ENCODE measurements at regions not wholly inside any gene's neighbourhood (a gene's known extent, or its start where the extent isn't known, plus 50 kb on each side); places are given as distances from the start of the nearest gene placed in this dataset.

DNA sequence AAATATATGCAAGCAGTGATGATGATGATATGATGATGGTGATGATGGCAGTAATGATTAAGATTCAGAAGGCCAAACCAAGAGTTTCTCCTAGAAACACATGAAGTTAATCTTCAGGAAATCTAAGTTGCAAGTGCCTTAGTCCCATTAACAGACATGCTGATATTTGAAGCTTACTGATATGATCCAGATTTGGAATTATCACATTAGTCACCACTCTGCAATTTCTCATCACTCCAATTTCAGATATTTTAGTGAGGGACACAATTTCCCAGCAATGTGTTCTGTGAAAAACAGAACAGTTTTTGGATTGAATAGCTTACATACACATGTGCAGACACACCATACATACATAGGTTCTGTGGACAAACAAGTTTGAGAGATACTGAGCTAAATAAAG is 411.4 kb upstream of the FAT3 start:
- DNase-seq (ENCODE audit: low read depth): no peak

GRCh38 chr11:91810871-91811270 is 413.7 kb upstream of the FAT3 start:
- DNase-seq (ENCODE audit: low read depth): no peak

- no peak for DNase-seq (ENCODE audit: low read depth)
Observed at GRCh38 chr11:91805293-91805692, 419.3 kb upstream of the FAT3 start.

GRCh38 chr11:91804042-91804441 is 420.6 kb upstream of the FAT3 start:
- DNase-seq (ENCODE audit: low read depth): no peak

DNA sequence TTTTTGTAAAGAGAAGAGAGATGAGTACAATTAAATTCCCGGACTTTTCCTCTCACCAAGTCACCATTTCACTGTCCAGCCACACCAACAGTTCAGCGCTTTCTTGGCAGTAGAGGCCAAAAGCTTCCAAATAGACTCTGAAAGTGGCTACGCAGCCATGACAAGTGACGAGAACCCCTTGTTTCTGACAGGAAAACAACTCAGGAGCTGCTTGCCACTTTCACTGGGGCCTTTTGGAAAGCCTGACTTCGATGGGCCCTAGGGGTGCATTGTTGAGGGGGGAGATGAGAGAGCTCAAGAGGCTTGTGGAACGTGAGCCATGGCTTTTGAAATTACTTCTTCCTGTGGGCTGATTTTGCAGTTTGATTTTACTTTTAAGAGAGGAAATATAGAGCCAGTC is 422.1 kb upstream of the FAT3 start:
- no peak for DNase-seq (ENCODE audit: low read depth)

DNA sequence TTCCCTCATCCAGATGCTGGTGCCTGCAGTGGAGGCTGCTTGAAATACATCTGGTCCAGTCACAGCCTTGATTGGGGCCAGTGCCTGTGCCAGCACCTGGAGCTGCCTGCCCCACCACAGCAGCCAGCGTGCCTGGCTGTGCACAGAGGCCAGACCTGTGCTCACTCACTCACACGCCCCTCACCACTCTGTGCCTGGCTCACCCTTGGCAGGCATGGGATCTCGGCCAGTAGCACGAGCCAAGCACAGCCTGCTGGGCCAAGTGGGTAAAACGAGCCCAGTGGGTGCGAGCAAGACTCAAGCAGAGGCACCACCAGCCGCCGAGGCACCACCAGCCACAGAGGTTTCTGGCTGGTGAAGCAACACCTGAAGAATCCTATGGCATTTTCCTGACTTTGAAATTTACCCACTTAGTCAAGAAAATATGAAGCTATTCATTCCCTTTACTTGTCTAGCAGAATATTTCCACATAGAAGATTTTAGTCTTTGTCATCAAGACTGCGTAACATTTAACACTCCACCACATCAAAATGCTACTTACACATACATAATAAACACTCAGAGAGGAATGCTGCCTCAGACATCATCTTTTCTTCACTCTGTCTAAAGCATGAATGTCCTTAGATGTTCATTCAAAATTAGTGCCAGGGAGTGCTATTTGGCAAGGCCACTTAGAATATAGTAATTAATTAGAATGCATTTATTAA is 424.3 kb upstream of the FAT3 start:
- no peak for DNase-seq (ENCODE audit: low read depth)

- DNase-seq (ENCODE audit: low read depth): no peak
Observed at GRCh38 chr11:91798240-91798639, 426.4 kb upstream of the FAT3 start.

- DNase-seq (ENCODE audit: low read depth): no peak
Observed at GRCh38 chr11:91796999-91797398, 427.6 kb upstream of the FAT3 start.

DNA sequence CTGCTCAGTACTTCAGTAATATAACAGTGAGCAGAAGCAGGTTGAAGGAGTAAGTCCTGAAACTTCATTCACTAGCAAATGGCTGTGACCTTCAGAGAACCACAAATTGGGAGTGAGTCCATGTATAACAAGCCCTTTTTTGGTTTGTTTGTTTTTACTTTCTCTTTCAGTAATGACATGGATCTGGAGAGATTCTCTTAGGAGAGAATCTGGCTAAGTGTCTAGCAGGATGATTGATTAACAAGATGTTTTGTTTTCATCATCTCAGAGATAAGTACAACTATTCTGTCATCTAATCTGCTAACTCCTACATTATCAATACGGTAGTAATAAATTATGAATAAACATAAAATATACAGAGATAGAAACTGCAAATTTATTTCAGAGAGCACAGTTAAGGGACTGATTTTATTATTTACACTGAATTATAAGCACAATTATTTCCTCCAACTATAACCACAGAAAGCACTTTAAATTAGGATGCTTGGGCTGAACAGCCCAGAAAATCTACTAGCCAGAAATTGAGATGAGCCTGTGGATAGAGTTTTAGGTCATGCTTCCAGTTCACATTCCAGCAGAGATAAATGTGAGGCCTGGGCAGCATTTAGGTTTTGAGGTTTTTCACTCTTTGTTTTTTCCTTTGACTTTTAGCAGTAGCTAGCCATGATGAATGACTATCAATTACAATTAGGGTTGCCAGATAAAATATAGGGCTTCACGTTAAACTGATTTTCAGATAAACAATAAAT is 429.3 kb upstream of the FAT3 start:
- no peak for DNase-seq (ENCODE audit: low read depth)

- DNase-seq (ENCODE audit: low read depth): no peak
Observed at GRCh38 chr11:91794146-91794545, 430.5 kb upstream of the FAT3 start.

- no peak for DNase-seq (ENCODE audit: low read depth)
Observed at GRCh38 chr11:91792779-91793262, 431.8 kb upstream of the FAT3 start.

DNA sequence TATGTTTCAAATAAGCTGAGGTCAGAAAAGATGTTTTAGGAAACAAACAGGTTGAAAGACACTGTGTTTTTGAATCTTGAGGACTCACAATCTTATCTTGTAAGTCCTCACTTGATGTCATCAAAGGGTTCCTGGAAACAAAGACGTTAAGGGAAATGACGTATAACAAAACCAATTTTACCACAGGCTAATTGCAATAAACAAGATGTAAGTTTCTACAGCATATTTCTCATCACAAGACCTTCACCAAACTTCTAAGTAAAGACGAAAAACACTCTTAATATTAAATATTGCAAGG is 433.5 kb upstream of the FAT3 start:
- DNase-seq (ENCODE audit: low read depth): no peak

- no peak for DNase-seq (ENCODE audit: low read depth)
Observed at GRCh38 chr11:91790346-91791170, 434.1 kb upstream of the FAT3 start.

GRCh38 chr11:91788764-91789163 is 435.9 kb upstream of the FAT3 start:
- DNase-seq (ENCODE audit: low read depth): no peak

DNA sequence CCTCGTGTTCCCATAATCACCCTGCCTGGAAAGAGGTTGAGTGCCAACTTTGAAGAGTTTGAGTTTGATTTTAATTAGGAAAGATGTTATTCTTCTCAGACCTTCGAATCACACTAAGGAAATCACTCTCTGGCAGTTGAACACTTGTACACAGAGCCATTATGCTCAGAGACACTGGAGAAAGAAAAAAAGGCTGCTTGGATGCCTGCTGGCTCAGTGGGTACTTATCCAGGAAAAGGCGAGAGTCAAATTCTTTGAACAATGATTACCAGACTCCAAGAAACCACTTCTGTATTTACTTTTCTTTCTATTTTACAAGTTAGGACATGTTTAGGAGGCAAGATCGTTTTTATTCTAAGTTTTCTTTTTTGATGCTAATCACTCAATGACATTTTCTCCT is 438.5 kb upstream of the FAT3 start:
- no peak for DNase-seq (ENCODE audit: low read depth)

GRCh38 chr11:91783173-91783572 is 441.4 kb upstream of the FAT3 start:
- DNase-seq (ENCODE audit: low read depth): no peak

GRCh38 chr11:91778758-91779157 is 445.9 kb upstream of the FAT3 start:
- DNase-seq (ENCODE audit: low read depth): no peak

GRCh38 chr11:91776655-91777054 is 448.0 kb upstream of the FAT3 start:
- DNase-seq (ENCODE audit: low read depth): no peak

DNA sequence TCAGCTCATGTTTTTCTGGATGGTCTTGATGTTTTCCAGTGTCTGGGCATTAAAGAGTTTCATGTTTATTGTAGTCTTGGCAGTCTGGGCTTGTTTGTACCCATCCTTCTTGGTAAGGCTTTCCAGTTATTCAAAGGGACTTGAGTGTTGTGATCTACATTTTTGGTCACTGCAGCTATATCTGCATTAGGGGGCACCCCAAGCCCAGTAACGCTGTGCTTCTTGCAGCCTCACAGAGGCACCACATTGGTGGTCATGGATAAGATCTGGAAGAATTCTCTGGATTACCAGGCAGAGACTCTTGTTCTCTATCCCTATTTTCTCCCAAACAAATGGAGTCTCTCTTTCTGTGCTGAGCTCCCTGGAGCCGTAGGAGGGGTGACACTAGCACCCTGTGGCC is 451.5 kb upstream of the FAT3 start:
- DNase-seq (ENCODE audit: low read depth): no peak

GRCh38 chr11:91771961-91772360 is 452.7 kb upstream of the FAT3 start:
- no peak for DNase-seq (ENCODE audit: low read depth)

DNA sequence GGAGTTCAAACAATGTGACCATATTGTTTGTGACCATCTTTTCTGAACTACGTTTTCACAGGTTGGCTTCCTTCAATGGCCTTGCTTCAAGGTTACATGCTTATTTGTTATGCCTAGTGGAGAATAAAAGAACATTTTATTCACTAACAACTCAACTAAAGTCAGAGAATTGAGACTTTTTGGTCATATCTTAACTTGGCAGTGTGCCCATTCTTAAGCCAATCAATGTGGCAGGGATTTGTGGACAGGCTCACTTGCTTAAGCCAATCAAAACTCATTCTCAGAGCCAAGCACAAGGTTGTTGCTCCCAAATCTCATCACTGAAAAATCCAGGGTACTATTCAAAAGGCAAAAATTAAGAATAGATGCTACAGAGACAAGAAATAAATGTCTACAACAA is 455.8 kb upstream of the FAT3 start:
- DNase-seq (ENCODE audit: low read depth): no peak

DNA sequence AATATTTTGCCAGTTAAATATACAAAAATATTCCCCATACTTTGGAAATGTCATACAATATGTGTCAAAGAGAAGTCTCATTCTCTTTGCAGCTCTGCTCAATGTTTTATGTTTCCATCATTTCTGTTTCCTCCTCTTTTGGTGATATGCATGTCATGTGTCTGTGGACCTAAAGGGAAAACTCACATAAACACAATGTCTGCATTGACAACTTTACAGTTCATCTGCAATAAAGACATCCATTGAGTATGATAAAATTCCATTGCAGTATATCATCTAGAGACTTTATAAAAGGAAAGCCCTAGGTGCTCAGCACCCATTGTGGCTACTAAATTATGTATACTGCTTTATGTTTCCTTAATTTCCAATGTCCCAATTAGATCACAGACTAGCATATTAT is 461.3 kb upstream of the FAT3 start:
- DNase-seq (ENCODE audit: low read depth): no peak

Measured in RPMI7951 (cell line).